GM11168 (cell line): ENCODE measurements at regions not wholly inside any gene's neighbourhood (a gene's known extent, or its start where the extent isn't known, plus 50 kb on each side); places are given as distances from the start of the nearest gene placed in this dataset.

Experiments
- in situ Hi-C: fragments of 300-500 bp; cut with MboI; formaldehyde crosslinking; loops from one replicate; pipeline ENCODE4 v1.12.0; 2022; ENCODE audit warnings: low sequenced_read_pairs; ENCODE audit not compliant: unreplicated experiment

- in situ Hi-C loops, result no loop called here
These were observed 249.3 kb upstream of the AGAP1 start for GRCh38 chr2:235244255-235245220.

- in situ Hi-C loops, result no loop called here
These were observed 246.8 kb upstream of the AGAP1 start for GRCh38 chr2:235247001-235247400.

GRCh38 chr2:235255693-235256092 is 238.2 kb upstream of the AGAP1 start:
- in situ Hi-C loops, result no loop called here

GRCh38 chr2:235257590-235257989 is 236.3 kb upstream of the AGAP1 start:
- in situ Hi-C loops, result no loop called here

- in situ Hi-C loops, result no loop called here
These were observed 231.1 kb upstream of the AGAP1 start for GRCh38 chr2:235262750-235263149.

GRCh38 chr2:235263205-235264120 is 230.4 kb upstream of the AGAP1 start:
- in situ Hi-C loops, result no loop called here

GRCh38 chr2:235264121-235264493 is 229.7 kb upstream of the AGAP1 start:
- in situ Hi-C loops, result no loop called here

GRCh38 chr2:235264512-235264911 is 229.3 kb upstream of the AGAP1 start:
- in situ Hi-C loops, result no loop called here

GRCh38 chr2:235265348-235265965 is 228.4 kb upstream of the AGAP1 start:
- in situ Hi-C loops, result no loop called here

GRCh38 chr2:235267251-235267650 is 226.6 kb upstream of the AGAP1 start:
- in situ Hi-C loops, result no loop called here

- in situ Hi-C loops, result no loop called here
These were observed 225.3 kb upstream of the AGAP1 start for GRCh38 chr2:235268535-235268934.

GRCh38 chr2:235270291-235270690 is 223.6 kb upstream of the AGAP1 start:
- in situ Hi-C loops, result no loop called here

GRCh38 chr2:235270956-235271355 is 222.9 kb upstream of the AGAP1 start:
- in situ Hi-C loops, result no loop called here

- in situ Hi-C loops, result no loop called here
These were observed 221.9 kb upstream of the AGAP1 start for GRCh38 chr2:235271936-235272335.

- in situ Hi-C loops, result no loop called here
These were observed 219.8 kb upstream of the AGAP1 start for GRCh38 chr2:235274023-235274422.

- in situ Hi-C loops, result no loop called here
These were observed 216.4 kb upstream of the AGAP1 start for GRCh38 chr2:235277485-235277884.

GRCh38 chr2:235278771-235279355 is 215.0 kb upstream of the AGAP1 start:
- in situ Hi-C loops, result no loop called here

- in situ Hi-C loops, result no loop called here
These were observed 213.9 kb upstream of the AGAP1 start for GRCh38 chr2:235279965-235280364.

- in situ Hi-C loops, result no loop called here
These were observed 210.6 kb upstream of the AGAP1 start for GRCh38 chr2:235283246-235283645.
